Mucosa of descending colon (tissue), 3 donors: ENCODE measurements at regions not wholly inside any gene's neighbourhood (a gene's known extent, or its start where the extent isn't known, plus 50 kb on each side); places are given as distances from the start of the nearest gene placed in this dataset.

Experiments used
- ATAC-seq: fragments of 200-7000 bp; cut with Tn5 transposase; one replicate; pipeline ENCODE4 v1.9.1; 2020; ENCODE audit warnings: mild to moderate bottlenecking, moderate library complexity
- DNase-seq, 3 donors: peaks; one replicate each; pipeline ENCODE4 v3.0.0-alpha.2; 2020
- H3K36me3 ChIP-seq: fragments of 200-600 bp; one replicate; pipeline ENCODE4 v1.8.0; 2021; ENCODE audit warnings: low read depth, mild to moderate bottlenecking
- H3K4me1 ChIP-seq: fragments of 200-600 bp; one replicate; pipeline ENCODE4 v1.8.0; 2021; ENCODE audit warnings: low read depth, mild to moderate bottlenecking
- H3K4me3 ChIP-seq: fragments of 200-600 bp; one replicate; pipeline ENCODE4 v1.8.0; 2021; ENCODE audit warnings: mild to moderate bottlenecking
- H3K9me3 ChIP-seq: fragments of 200-600 bp; one replicate; pipeline ENCODE4 v1.8.0; 2021; ENCODE audit warnings: mild to moderate bottlenecking
- intact Hi-C, 2 donors: fragments of 100-400 bp; cut with DNase I in 1 of 2; cut with micrococcal nuclease in 1 of 2; formaldehyde crosslinking; loops; one replicate each; pipeline versions ENCODE4 v1.11.0 to v1.11.1; 2022; cut with DNase I, micrococcal nuclease
- TF ChIP-seq, protein P1 (sequence below): fragments of 200-600 bp; IDR thresholded peaks from one replicate; pipeline ENCODE4 v1.8.0; 2022; ENCODE audit warnings: antibody characterized with exemption, mild to moderate bottlenecking
- donor health status: DM: no; HTN: no; CAD: no; lungs with moderate emphysema.
- donor health status: DM: no; HTN: no; CAD: no.
- donor health status: DM: no; HTN: yes; CAD: no.

DNA sequence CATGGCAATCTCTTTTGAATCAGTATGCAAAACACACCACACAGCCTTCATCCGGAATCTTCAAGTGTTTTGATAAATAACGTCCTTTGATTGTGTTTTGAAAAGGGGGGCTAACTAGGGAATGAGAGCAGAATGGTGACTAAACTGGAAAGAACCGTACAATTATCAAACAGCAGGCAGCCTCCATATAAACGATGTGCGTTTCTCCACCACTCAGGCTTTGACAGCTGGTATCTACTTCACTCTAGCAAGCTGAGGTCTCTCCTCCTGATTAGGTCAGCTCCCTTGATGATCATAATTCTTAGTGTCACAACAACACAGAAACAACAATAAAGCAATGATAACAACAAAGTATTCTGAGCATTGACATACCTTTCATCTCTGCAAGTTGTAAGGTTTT, 465.9 kb downstream of the TUSC1 start:
- intact Hi-C loops: no loop called here
- no peak for ATAC-seq
- Histone ChIP-seq H3K36me3 (no peaks in the 10 kb centered on the region), H3K4me1 (no peaks in the 10 kb centered on the region), H3K4me3 (no peak overlapping the region), H3K9me3 (no peaks in the 10 kb centered on the region)
- no peak for DNase-seq
- TF ChIP-seq, protein P1, sequence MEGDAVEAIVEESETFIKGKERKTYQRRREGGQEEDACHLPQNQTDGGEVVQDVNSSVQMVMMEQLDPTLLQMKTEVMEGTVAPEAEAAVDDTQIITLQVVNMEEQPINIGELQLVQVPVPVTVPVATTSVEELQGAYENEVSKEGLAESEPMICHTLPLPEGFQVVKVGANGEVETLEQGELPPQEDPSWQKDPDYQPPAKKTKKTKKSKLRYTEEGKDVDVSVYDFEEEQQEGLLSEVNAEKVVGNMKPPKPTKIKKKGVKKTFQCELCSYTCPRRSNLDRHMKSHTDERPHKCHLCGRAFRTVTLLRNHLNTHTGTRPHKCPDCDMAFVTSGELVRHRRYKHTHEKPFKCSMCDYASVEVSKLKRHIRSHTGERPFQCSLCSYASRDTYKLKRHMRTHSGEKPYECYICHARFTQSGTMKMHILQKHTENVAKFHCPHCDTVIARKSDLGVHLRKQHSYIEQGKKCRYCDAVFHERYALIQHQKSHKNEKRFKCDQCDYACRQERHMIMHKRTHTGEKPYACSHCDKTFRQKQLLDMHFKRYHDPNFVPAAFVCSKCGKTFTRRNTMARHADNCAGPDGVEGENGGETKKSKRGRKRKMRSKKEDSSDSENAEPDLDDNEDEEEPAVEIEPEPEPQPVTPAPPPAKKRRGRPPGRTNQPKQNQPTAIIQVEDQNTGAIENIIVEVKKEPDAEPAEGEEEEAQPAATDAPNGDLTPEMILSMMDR: no peak

DNA sequence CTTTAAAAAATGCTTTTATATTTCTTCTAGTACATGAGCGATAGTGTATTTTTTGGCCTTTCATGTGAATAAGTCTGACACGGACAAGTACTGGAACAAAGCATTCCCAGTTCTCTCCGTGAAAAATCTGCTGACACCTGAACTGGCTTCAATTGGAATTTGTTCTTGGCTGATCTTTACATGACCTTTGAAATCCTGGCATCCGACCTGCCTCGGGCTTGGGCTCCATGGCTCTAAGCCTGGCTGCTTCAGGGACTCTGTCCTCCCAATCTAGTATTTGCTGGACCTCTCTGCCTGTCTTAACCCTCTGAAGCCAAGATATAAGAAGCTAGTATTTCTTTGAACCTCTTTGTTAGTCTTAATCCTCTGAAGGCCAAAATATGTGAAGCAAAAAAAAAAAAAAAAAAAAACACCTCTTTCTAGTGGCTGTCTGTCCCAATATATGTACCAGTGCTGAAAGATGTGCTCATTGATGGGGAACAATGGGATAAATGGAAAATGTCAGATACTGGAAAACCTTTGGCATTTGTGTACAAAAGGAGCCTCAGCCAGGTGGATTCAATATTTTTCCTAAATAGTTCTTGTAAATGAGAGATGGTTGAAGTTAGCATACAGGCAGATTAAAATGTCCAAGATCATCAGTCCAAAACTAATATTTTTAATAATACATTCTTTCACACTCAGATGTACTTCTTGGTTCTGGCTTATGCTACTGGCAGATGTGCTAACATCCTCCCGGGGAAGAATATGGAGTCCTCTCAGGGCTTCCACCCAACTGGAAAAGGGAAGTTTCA, 470.6 kb downstream of the TUSC1 start:
- Histone ChIP-seq H3K9me3 (no peaks in the 10 kb centered on the region), H3K4me1 (no peaks in the 10 kb centered on the region), H3K4me3 (no peak overlapping the region), H3K36me3 (no peaks in the 10 kb centered on the region)
- TF ChIP-seq, protein P1: no peak
- no peak for DNase-seq
- intact Hi-C loops: no loop called here
- ATAC-seq: no peak

DNA sequence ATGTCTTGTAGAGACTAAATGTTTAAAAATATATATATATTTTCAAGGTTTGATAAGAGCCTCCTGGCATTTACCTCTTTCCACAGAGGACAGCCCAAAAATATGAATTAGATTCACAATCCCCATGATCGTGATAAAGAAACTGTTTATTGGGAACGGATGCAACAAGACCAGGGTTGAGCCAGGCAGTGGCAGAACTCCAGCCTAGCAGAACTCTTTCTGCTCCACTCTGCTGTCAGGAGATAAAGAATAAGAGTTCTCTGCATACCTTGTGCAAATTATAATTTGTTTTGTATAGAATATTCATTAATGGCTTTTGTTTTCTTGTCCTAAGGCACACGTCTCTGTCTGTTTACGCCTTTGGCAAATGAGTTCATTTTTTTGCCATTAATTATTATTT, 472.2 kb downstream of the TUSC1 start:
- H3K4me1 ChIP-seq: no peaks in the 10 kb centered on the region
- no peaks in the 10 kb centered on the region for H3K36me3 ChIP-seq
- no peak for ATAC-seq
- no peak for DNase-seq
- TF ChIP-seq, protein P1: no peak
- intact Hi-C loops: no loop called here
- H3K9me3 ChIP-seq: no peaks in the 10 kb centered on the region
- no peak overlapping the region for H3K4me3 ChIP-seq

DNA sequence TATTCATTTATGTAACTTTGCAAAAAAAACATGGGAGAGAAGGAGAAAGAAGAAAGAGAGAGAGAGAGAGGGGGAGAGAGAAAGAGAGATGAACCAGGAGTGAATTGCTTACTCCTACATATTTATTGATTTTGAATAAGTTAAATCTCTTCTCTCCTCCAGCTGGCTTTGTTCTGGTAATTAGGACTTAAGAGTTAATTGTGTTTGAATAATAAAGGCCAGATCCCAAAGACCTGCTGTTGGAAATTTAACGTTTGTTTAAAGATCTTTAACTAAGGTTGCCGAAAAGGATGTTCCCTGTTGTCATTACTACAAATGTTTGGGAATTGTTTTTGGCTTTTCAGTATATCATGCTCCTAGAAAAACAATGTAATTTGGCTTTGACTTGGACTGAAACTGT, 473.0 kb downstream of the TUSC1 start:
- TF ChIP-seq, protein P1: no peak
- Histone ChIP-seq H3K9me3 (no peaks in the 10 kb centered on the region), H3K4me3 (no peak overlapping the region), H3K36me3 (no peaks in the 10 kb centered on the region), H3K4me1 (no peaks in the 10 kb centered on the region)
- intact Hi-C loops: no loop called here
- DNase-seq (no peak), ATAC-seq (no peak)

DNA sequence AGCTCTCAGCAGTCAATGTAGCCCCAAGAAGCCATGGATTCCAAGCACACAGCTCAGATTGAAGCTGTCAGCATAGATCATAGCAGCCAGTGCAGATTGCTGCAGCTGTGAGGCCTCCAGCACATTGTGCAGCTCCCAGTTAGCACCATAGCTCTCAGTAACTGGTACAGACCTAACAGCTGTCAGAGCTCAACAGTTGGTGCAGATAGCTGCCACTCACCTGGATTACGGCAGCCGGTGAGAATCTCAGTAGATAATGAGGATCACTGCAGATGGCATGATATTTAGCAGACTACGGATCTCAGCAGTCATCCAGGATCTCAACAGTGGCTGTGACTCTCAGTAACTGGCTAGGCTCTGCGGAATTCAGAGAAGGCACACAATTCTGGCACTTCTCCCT, 500.4 kb downstream of the TUSC1 start:
- no peak for DNase-seq
- no peaks in the 10 kb centered on the region for H3K36me3 ChIP-seq
- no peak for ATAC-seq
- H3K4me1 ChIP-seq: no peaks in the 10 kb centered on the region
- intact Hi-C loops: no loop called here
- TF ChIP-seq, protein P1: no peak
- no peak overlapping the region for H3K4me3 ChIP-seq
- H3K9me3 ChIP-seq: peaks cover 8% of the 10 kb centered on the region

DNA sequence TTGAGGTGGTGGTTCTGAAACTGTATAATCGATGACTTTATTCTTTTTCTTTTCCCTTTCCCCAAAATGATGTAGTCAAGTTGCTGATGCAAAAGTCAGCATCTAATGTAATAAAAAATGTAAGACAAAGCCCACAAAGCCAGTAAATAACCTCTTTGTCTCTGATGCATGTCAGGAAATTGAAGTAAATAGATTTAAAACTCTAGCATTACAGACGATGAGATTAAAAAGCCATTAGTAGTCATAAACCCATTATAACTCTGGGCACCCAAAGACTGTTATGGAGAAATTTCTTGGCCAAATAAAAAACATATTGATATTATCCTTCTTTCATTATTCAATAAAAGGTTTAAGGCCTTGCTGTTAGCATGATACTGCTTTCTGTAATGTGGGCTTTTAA, 548.7 kb downstream of the TUSC1 start:
- no peak for DNase-seq
- H3K4me3 ChIP-seq: no peak overlapping the region
- intact Hi-C loops: no loop called here
- ATAC-seq: no peak
- no peaks in the 10 kb centered on the region for H3K36me3 ChIP-seq
- peaks cover 32% of the 10 kb centered on the region for H3K9me3 ChIP-seq
- TF ChIP-seq, protein P1: no peak
- H3K4me1 ChIP-seq: no peaks in the 10 kb centered on the region
